Stimulated activated CD8-positive, alpha-beta memory T cell treated with anti-CD3 and anti-CD28 coated beads, Interleukin-12 subunit alpha, Interleukin-12 subunit beta, amount 100 ng/mL, for 1 hour (primary cell): ENCODE measurements at regions not wholly inside any gene's neighbourhood (a gene's known extent, or its start where the extent isn't known, plus 50 kb on each side); places are given as distances from the start of the nearest gene placed in this dataset.
"Not testable (repeated sequence)": the region's sequence is repeated elsewhere in the genome, so short reads cannot be mapped to it uniquely, and the experiment has no call there.

Source experiments
- DNase-seq: peaks from one replicate; pipeline ENCODE4 v3.0.0-alpha.2; 2020; ENCODE audit warnings: low read depth

DNA sequence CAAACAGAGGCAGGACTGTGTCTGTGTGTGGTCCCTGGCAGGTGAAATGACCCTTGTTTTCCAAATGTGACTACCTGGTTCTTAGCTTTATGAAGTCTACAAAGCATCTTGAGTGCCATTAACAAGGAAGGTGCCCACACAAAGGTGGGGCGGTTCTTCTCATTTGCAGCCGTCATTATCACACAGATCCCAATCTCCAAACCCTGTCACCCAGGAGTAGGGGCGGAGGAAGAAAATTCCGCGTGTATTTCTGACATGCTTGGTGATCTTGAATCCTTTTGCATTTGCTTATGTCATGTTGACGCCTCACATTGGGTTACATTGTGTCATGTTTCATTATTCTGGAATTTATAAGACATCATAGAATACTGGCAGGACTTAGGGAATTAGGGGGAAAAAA, 277.3 kb downstream of the VRK1 start:
- DNase-seq, result no peak

DNA sequence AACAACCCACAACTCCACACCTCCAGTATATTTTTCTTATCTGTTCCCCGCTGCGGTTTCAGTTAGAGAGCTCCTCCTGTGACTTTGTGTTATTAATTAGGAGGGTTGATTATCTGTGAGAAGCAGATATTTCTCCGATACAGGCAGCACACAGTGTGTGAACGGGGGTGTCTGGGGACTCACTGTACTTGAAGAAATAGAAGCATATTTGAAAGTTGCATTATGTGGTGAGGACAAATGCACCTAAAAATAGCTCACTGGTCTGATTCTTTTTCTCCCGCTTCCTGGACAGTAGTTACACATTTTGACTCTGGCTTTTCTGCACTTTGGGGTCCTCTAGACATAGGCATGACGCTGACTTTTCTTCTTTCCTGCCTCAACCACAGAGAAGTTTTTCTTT, 277.7 kb downstream of the VRK1 start:
- DNase-seq, result no peak

DNA sequence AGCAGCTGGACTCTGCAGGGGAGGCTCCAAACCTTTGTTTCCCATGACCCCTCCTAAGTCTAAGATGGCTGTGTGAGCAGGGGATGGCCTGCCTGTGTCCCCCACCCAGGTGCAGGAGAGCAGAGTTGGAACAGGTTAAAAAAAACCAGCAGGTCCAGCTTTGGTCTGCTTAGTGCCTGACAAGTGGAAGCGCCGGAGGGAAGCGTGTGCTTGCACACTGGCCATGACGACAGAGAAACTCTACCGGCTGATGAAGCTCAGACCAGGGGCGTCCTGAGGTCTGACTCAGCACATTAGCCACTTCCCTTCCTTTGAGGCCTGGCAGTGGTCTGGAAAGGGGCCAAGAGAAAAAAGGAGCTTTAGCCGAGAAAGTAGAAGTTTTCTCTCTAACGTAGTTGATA, 280.1 kb downstream of the VRK1 start:
- DNase-seq, result no peak

DNA sequence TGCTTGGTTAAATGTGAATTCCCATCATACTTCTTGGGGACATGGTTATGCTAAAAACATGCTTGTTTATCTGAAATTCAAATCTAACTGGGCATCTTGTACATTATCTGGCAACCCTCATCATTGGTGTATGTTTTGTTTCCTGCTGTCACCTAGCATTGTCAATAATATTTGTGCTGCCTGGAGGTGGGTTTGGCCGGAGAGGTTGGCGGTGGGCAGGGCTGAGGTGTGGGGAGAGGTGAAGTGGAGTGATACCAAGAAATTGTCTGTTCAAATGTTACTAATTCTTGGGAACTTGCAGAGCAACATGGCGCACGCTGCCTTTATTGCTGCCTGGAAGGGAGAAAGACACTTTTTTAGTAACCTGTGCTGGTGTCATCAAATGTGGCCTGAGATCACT, 280.5 kb downstream of the VRK1 start:
- no peak for DNase-seq

DNA sequence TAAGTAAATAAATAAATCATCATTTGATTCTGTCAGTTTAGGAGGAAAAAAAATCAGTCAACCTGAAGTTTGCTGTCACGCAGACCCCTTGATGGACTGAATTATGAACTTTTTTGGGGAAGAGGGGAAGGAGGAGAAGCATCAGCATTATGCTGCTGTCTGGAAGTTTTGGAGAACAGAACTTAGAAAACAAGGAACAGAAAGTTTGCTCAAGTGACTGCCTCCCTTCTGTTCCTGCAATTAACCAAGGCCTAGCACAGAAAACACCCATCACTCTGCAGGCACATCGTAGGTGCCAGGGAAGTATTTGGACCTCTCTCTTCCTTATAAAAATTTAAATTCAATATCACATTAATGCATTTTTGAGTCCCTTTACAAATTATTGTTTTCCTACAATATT, 283.8 kb downstream of the VRK1 start:
- DNase-seq, result no peak

DNA sequence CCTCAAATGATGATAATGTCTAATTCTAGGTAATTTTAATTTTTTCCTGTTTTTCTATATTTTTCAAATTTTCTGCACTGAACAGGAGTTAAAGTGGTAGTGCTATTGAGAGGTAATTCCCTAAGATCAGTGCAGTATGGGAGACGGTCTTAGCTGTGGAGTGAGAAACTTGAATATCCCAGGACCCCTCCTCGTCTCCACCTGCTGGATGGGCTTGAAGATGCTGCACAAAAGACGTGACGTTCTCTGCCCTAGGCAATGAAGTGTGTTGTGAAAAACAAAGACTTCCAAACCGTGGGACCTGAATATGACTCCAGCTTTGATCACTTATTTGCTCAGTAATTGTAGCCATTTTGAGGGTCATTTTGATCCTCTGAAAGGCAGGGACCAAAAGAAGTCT, 298.1 kb downstream of the VRK1 start:
- no peak for DNase-seq

DNA sequence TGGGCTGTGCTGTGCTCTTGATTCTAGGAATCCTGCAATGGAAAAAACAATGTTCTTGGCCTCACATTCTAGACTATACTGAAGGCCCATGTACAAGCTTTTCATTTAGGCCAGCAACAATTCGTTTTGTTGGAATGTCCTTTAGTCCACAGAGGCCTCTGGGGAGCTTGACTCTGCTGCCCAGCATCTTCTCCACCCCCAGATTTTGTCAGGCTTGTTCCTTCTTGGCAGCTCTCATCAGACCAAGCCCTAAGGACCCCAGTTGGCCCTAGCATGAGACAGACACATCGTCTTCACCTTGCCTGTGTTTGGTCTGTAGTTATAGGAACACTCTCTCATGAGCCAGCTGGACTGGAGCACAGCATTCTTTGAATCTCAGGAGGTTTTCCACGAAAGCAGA, 300.1 kb downstream of the VRK1 start:
- no peak for DNase-seq

DNA sequence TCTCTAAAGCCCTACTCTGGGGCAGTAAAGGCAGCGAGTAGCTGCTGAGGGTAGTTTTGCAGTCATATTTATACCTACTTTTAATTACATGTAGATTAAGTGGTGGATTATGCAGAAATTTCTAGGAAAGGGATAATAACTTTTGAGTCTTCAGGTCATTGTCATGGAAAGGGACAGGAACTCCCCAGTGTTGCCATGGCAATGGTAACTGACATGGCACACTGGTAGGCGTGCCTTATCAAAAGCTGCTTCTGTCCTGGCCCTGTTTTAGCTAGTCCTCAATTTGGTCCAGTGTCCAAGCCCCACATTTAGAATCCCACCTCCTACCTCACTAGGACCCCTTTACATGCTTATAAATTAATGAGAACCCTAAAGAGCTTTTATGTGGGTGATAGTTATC, 303.1 kb downstream of the VRK1 start:
- no peak for DNase-seq

DNA sequence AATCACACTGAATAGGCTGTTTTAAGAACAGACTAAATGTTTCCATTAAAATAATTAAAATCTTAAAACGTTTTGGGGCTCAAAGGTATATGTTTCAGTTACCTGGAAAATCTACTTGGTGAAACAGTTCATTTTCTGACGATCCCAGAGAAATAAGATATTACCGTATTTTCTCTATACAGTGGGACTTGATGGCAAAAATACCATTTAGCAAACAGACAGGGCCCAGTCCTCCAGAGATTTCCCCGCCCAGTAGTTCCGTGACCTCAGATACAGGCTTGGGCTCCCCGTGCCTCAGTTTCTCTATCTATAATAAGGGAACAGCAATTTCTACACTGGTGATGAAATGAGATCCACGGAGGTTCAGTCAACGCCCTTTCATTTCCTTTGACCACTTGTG, 304.4 kb downstream of the VRK1 start:
- no peak for DNase-seq

DNA sequence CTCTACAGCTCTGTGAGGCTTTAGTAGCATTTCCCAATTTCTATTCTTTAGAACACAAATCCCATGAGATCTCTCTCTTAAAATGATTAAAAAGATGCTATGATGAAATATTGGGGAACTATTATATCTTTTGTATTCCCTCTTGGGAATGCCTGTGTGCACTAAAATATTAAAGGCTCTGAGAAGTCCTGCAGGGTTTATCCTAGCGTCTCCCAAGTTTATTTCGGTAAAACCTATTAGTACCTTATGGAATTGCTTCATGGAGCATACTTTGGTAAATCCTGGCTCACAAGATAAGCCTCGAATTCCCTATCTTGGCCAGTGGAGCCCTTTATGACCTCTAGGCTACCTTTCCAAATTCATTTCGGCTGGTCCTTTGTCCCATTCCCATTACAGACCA, 306.8 kb downstream of the VRK1 start:
- DNase-seq, result no peak

DNA sequence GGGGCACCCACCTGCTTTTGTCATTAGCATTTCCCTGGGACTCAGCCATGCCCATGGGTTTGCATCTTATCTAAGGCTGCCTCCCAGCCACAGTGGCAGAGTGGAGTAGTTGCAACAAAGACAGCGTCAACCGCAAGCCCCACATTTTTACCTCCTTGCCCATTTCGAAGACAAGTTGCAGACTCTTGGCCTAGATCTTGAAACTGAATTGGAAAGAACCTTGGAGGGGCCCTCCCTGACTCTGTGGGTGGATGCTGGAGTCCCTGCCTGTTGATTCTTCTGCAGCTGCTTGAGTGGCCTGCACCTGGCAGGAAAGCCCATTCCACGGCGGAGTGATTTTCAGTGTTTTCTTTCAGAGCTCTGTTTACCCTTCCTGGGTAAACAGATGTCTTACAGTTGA, 309.0 kb downstream of the VRK1 start:
- no peak for DNase-seq

DNA sequence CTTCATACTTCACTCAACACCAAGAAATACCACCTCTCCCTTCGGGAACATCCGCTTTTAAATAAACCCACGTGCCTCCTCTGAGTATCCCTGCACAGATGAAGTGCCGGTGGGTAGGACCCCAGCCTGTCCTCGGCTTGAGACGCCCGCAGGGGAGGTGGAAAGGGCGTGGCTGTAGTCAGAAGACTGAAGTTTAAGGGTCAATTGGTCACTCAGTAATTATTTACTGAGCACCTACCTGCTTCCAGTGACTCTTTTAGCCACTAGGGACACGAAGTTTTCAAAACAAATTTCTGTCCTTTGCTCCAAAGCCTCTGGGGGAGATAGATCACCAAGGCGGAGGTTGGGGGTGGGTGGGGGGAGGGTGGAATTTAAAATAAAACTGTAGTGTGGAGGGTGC, 309.4 kb downstream of the VRK1 start:
- no peak for DNase-seq

DNA sequence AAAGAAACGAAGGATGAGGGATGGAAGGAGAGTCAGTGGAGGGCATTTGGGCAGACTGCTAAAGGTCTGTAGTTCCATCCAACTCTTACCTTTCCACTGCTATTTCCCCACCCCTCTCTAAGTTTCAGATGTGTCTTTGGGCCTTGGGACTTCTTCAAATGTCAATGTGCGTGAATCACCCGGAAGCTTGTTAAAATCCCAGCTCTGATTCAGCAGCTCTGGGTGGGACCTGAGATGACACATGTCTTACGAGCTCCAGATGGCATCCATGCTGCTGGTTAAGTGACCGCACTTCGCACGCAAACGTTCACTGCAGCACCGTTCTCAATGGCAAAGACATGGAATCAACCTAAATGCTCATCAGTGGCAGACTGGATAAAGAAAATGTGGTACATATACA, 309.9 kb downstream of the VRK1 start:
- no peak for DNase-seq

DNA sequence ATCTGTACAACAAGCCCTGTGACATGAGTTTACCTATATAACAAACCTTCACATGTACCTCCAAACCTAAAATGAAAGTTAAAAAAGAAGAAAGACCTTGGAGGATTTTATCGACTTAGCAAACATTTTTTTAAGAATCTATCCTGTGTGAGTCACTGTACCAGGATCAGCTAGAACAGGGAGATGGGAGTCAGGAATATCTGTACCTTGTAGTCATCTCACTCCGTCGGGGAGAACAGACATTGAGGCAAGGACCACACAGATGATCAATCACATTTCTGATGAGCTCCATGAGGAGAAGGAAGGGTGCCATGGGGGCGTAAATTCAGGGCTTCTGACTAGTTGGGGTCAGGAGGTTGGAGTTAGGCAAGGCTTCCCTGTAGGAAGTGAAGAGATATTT, 310.6 kb downstream of the VRK1 start:
- DNase-seq, result no peak

DNA sequence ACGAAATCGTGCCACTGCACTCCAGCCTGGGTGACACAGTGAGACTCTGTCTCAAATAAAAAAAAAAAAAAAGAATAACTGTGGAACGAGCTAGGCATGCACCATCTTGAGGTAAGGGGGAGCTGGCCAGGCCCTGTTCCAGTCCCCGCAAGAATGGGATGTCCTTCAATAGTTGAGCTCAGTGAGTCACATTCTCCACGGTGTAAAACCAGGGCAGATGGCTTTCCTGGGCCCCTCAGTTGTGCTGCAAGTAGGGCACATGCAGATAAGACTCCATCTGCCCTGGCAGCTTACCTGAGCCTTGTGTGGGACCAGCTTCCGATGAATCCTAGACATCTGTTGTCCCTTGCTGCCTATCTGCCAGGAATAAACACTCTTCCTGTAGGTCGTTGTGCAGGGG, 312.1 kb downstream of the VRK1 start:
- no peak for DNase-seq

DNA sequence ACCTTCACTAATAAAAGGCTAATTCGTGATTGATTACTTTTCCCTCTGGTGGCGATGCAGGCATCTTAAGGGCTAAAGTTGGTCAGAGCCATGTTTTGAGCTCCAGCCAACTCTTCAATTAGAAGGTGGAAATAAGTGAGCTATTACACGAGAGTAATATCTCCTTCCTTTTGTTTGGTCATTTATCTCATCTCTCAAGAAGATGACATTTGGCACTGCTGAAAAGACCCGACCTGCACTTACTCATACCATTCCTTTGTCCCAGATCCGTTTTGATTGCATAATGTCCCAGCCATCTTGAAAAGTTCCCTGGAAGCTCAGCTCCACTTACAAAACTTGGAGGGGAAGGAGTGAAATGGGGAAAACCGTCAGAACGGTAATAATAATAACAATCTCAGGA, 316.2 kb downstream of the VRK1 start:
- DNase-seq, result no peak

DNA sequence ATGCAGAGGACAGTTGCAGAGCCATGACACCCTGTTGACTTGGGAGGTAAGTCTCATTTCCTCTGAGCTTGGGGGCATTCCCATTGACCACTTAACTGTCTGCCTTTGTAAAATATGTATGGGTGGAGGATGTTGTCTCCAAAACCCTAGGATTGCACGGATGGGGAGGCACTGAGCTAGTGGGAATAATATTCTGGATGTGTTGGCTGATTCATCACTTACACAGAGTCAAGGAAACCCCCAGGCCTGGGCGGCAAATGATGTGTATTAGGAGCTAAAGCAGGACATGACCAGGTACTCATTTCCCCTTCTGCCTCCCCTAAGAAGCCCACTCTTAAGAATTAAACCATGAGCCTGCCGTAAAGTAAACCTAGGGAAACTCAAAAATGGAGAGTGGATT, 319.4 kb downstream of the VRK1 start:
- no peak for DNase-seq

DNA sequence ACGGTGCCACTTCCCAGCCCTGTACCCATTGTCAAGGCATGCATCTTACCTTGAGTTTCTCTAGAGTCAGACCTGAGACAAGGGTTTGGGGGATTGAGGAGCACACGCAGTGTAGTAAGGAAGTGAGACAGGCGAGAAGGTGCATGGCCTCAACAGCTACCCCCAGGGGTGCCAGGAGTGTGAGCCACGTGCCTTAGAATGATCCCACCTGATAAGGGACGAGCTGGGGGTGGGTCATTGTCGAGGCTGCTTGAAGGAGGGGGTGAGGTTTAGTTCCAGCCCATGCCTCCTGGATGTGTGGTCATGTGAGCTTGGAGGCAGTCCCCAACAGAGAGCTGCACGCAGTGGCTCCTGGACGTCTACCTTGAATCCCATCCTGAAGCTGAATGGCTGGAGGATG, 320.5 kb downstream of the VRK1 start:
- DNase-seq, result no peak

DNA sequence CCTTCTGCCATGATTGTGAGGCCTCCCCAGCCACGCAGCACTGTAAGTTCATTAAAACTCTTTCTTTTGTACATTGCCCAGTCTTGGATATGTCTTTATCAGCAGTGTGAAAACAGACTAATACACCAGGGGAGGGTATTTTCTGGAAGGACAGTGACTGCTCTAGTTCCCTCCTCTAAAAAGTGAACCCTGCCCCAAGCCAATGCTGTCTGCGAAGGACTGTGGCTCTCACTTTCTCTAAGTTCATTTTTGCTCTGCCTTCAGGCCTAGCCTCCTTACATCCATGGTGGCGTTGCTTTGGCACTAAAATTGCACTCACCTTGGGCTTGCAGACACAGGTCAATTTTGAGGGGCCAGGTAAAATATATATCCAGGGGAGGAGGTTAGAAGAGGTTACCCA, 323.0 kb downstream of the VRK1 start:
- no peak for DNase-seq

DNA sequence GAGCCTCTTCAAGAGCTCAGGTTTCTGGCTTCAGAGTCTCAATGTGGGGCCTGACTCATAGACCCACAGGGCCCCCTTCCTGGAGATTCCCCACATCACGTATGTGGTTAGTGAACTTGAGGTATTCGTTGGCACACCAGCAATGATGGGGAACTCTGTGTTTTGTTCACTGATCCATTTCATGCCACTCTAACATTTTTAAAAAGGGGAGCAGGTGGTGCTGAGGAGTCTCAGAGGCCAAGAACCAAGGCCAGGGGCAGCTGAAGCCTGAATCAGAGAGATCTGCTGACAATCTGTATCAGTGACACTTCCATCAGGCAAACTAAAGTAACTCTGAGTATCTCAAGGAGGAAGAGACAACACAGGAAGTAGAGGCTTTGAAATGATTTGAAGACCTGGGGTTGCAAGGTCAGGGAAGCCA, 323.4 kb downstream of the VRK1 start:
- peak; percentile 33 for DNase-seq

DNA sequence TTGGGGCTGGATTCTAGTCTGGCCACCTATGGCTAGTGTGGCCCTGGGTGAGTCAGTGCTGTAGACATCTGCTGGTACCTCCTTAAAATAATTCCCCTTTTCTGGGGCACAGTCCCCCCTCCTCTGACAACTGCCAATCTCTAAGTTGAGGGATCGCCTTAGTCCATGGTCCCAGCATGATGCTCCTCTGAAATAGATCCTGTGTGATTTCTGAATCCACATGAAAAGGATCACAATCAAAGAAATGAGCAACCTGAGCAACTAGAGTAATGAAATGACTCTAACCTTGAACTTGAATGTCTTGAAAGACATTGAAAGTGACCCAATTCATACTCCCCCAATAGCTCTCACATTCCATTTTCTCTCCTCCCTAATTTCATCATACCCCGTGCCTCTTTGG, 332.5 kb downstream of the VRK1 start:
- no peak for DNase-seq

DNA sequence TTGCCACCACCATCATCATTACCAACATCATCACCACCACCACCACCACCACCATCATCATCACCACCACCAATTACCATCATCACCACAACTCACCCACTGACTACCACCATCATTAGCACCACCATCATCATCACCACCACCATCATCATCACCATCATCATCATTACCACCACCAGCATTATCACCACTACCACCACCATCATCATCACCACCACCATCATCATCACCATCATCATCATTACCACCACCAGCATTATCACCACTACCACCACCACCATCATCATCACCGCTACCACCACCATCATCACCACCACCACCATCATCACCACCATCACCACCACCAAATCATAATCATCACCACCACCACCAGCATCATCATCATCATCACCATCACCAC, 338.7 kb downstream of the VRK1 start:
- DNase-seq, result not testable (repeated sequence)

DNA sequence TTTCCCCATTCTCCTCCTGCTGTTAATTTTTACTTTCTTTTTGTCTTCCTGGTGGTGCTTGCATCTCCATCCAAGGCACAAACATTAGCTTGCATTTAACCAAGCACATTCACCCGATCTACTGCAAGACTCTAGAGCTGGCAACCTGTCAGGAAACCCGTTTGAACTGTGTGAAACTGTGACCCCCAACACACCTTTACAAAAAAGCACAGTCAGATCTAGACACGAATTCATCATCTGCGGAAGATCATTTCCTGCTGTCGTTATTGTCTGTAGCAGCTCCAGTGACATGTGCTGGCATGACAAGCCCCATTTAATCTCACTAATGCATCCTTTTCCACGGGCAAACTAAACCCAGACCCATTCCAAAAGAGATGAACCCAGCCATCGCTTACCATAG, 340.5 kb downstream of the VRK1 start:
- no peak for DNase-seq

DNA sequence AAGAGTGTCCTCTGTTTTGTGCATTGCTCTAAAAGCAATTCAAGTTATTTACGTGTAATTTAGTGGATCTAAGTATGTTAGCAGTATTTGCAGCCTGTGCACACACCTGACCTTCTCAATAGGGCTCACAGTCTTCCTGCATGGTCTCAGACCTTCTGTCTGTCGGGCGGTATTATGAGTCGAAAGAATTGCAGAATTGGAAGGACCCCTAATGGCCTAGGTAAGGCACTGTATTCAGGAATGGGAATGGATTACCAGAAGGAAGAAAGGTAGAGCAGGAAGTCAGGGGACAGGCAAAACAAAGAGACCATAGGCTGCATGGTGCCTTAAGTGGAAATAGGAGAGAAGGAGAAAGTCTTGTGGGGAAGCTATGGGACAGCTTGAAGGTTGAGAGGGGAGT, 341.6 kb downstream of the VRK1 start:
- no peak for DNase-seq

DNA sequence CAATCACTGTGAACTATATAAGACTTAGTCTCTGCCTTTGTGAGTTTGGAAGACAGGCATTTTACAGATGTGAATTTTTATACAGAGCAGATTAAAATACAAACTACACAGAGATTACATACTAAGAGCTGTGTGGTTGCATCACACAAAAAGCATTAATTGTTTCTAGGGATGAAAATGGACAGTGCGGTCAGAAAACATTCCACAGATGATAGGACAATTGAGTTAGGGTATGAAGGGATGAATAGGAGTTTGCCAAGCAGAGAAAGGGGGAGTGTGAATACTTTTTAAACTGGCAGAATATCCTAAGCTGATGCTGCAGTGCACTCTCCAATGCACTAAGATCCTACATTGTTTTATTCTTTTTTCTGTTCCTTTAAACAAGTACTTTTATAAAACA, 345.8 kb downstream of the VRK1 start:
- no peak for DNase-seq

DNA sequence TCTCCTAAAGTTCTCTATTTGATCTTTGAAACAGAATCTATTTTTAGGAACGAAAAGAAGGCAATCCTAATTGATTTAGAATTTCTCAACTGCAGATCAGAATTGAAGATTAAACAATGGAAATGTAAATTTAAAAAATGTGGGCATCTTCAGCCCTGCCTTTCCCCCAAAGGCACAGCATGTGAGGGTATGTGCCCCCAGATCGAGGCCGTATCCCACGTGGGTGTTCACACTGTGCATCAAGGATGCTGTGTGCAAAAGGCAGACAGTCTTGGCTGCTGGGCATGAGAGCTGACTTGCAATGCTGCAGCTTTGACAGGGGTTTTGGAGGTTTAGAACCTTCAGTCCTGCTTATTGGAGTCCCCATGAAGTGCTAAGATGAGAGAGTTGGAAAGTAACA, 346.3 kb downstream of the VRK1 start:
- DNase-seq, result no peak
